ENCODE measurements at regions not wholly inside any gene's neighbourhood (a gene's known extent, or its start where the extent isn't known, plus 50 kb on each side); places are given as distances from the start of the nearest gene placed in this dataset.

DNA sequence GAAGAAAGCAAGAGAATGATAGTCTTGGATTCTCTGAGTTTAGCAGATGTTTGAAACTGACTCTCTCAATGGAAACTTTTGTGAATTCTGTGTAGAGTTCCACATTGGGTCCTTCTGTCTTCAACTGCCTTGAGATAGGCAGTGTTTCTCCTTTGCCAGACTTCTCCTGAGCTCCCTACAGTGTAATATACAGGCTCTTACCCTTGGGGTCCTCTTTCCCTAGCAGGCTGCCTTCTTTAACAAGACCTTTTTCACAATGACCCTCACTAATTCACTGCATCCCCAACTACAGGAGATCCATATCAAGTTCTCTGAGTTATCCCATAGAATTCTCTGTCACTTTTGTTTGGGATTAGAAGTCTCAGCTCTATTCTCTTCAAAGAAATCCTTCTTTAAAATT is 513.0 kb downstream of the XIRP2 start:
- H3K4me3 Mint-ChIP-seq = no peak overlapping the region
- ChIA-PET CTCF (interaction anchor here in 1 of 2 donors (0.5 kb wide), 1 partner anchor 15 kb away, joined by 3 read pairs; no protein-coding TSS in a partner anchor), POLR2A (no interaction called here)
- H3K9me3 Mint-ChIP-seq = peaks cover 5 to 12% (median 5%) of the 10 kb centered on the region in 3 donors
- no peaks in the 10 kb centered on the region for H3K4me1 ChIP-seq (ENCODE audit: control insufficient read depth in 1 of 2, extremely low read depth in 1 of 2, insufficient read depth in 2 of 2, low read length in 2 of 2)
- H3K27ac Mint-ChIP-seq = no peak overlapping the region
- H3K27me3 ChIP-seq (replicated peaks in 1 of 2; ENCODE audit: control insufficient read depth in 2 of 2, extremely low read depth in 1 of 2, insufficient read depth in 2 of 2, low read length in 1 of 2) = no peaks in the 10 kb centered on the region
- no peaks in the 10 kb centered on the region for H3K36me3 ChIP-seq (ENCODE audit: control insufficient read depth in 2 of 2, extremely low read depth in 1 of 2, insufficient read depth in 1 of 2, low read length in 1 of 2)
- ATAC-seq (replicated peaks in 1 of 4) (no peak), DNase-seq (no peak)
- H3K27ac ChIP-seq (ENCODE audit: low read length) = no peak overlapping the region
- no peaks in the 10 kb centered on the region for H3K36me3 Mint-ChIP-seq
- H3K9me3 ChIP-seq = no peaks in the 10 kb centered on the region
- H3K4me3 ChIP-seq (ENCODE audit: control insufficient read depth in 1 of 2, extremely low read depth in 1 of 2, low read length in 1 of 2) = no peak overlapping the region
- H3K27me3 Mint-ChIP-seq = no peaks in the 10 kb centered on the region
- H3K4me1 Mint-ChIP-seq = no peaks in the 10 kb centered on the region

DNA sequence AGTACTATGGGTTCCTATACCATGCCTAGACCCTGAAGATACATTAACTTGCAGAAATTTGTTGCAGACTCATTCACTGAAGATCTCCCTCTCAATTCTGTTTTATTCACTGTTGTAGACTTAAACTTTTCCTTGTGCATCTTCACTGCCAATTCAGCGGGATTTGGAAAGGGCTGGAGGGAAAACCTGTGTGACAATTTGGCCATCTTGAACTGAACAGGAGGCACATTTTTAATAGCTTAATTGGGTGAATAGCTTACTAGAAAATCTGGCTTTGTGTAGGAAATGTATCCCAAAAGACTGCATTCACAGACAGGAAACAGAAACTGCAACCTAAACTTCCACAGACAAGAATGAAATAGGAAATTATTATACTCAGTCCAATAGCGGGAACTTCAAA is 512.3 kb downstream of the XIRP2 start:
- CTCF ChIA-PET = no interaction called here

DNA sequence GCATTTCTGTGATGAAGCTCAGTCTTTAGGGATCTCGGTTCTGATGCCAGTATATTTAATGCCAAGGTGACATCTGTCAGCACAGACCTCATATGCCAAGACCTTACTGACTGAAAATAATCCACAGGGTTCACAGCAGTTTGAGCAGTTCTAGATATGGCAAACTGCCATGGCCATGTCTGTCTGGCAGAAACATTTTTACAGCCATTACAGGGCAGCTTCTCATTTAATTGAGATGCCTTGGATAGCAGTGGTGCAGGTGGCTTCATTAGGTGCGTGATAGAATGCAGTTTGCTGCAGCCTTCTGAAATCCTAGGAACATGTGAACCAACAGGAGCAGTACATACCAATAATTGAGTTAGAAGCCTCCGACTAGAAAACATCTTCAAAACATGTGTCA is 510.6 kb downstream of the XIRP2 start:
- no peak for ATAC-seq (replicated peaks in 1 of 4)
- ChIA-PET CTCF (no interaction called here), POLR2A (no interaction called here)
- H3K4me1 ChIP-seq (ENCODE audit: control insufficient read depth in 1 of 2, extremely low read depth in 1 of 2, insufficient read depth in 2 of 2, low read length in 2 of 2) = no peaks in the 10 kb centered on the region
- DNase-seq = no peak
- Mint-ChIP-seq H3K4me3 (no peak overlapping the region), H3K4me1 (no peaks in the 10 kb centered on the region), H3K9me3 (peaks cover 5 to 10% (median 5%) of the 10 kb centered on the region in 3 donors), H3K27me3 (no peaks in the 10 kb centered on the region), H3K27ac (no peak overlapping the region), H3K36me3 (no peaks in the 10 kb centered on the region)
- H3K27me3 ChIP-seq (replicated peaks in 1 of 2; ENCODE audit: control insufficient read depth in 2 of 2, extremely low read depth in 1 of 2, insufficient read depth in 2 of 2, low read length in 1 of 2) = no peaks in the 10 kb centered on the region
- 14% methylated on average over 1 of the region's 3 CpGs for WGBS (ENCODE audit: insufficient coverage)
- no peak overlapping the region for H3K4me3 ChIP-seq (ENCODE audit: control insufficient read depth in 1 of 2, extremely low read depth in 1 of 2, low read length in 1 of 2)
- H3K36me3 ChIP-seq (ENCODE audit: control insufficient read depth in 2 of 2, extremely low read depth in 1 of 2, insufficient read depth in 1 of 2, low read length in 1 of 2) = no peaks in the 10 kb centered on the region
- no peak overlapping the region for H3K27ac ChIP-seq (ENCODE audit: low read length)
- no peaks in the 10 kb centered on the region for H3K9me3 ChIP-seq

More for the DNA sequence above, 512.3 kb downstream of the XIRP2 start:
- no peaks in the 10 kb centered on the region for H3K36me3 ChIP-seq (ENCODE audit: control insufficient read depth in 2 of 2, extremely low read depth in 1 of 2, insufficient read depth in 1 of 2, low read length in 1 of 2)
- no peaks in the 10 kb centered on the region for H3K27me3 ChIP-seq (replicated peaks in 1 of 2; ENCODE audit: control insufficient read depth in 2 of 2, extremely low read depth in 1 of 2, insufficient read depth in 2 of 2, low read length in 1 of 2)
- ATAC-seq (replicated peaks in 1 of 4) = no peak
- Mint-ChIP-seq H3K27me3 (no peaks in the 10 kb centered on the region), H3K27ac (no peak overlapping the region), H3K9me3 (peaks cover 5 to 12% (median 5%) of the 10 kb centered on the region in 3 donors), H3K36me3 (no peaks in the 10 kb centered on the region), H3K4me3 (no peak overlapping the region), H3K4me1 (no peaks in the 10 kb centered on the region)
- no peak overlapping the region for H3K27ac ChIP-seq (ENCODE audit: low read length)
- H3K4me1 ChIP-seq (ENCODE audit: control insufficient read depth in 1 of 2, extremely low read depth in 1 of 2, insufficient read depth in 2 of 2, low read length in 2 of 2) = no peaks in the 10 kb centered on the region
- no peaks in the 10 kb centered on the region for H3K9me3 ChIP-seq
- no peak overlapping the region for H3K4me3 ChIP-seq (ENCODE audit: control insufficient read depth in 1 of 2, extremely low read depth in 1 of 2, low read length in 1 of 2)
- WGBS (ENCODE audit: insufficient coverage) = no CpG with 5 or more reads among the region's 2 CpGs
- DNase-seq = no peak
- POLR2A ChIA-PET = no interaction called here

DNA sequence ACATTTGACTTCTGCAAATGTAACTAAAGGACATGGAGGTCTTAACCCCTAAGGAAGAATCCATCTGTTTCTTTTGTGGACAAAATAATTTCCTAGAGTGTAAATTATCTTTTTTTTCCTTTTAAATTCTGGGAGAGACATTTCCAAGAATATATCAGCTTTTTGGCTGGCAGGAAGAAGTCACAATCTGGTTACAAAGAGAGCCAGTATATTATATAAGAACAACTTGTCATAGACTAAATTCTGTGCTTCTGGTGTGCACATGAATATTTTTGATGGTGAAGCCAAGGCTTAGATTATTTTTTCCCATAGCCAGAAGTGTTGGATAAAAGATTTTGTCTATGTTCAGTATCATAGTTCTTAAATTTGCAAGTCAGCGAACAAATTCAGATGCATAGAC is 500.6 kb downstream of the XIRP2 start:
- Histone ChIP-seq H3K4me3 (ENCODE audit: control insufficient read depth in 1 of 2, extremely low read depth in 1 of 2, low read length in 1 of 2) (no peak overlapping the region), H3K27me3 (replicated peaks in 1 of 2; ENCODE audit: control insufficient read depth in 2 of 2, extremely low read depth in 1 of 2, insufficient read depth in 2 of 2, low read length in 1 of 2) (no peaks in the 10 kb centered on the region), H3K9me3 (no peaks in the 10 kb centered on the region), H3K4me1 (ENCODE audit: control insufficient read depth in 1 of 2, extremely low read depth in 1 of 2, insufficient read depth in 2 of 2, low read length in 2 of 2) (no peaks in the 10 kb centered on the region), H3K36me3 (ENCODE audit: control insufficient read depth in 2 of 2, extremely low read depth in 1 of 2, insufficient read depth in 1 of 2, low read length in 1 of 2) (no peaks in the 10 kb centered on the region), H3K27ac (ENCODE audit: low read length) (no peak overlapping the region)
- H3K27ac Mint-ChIP-seq = no peak overlapping the region
- H3K36me3 Mint-ChIP-seq = no peaks in the 10 kb centered on the region
- DNase-seq (no peak), ATAC-seq (replicated peaks in 1 of 4) (no peak)
- H3K27me3 Mint-ChIP-seq = no peaks in the 10 kb centered on the region
- CTCF ChIA-PET = no interaction called here
- peaks cover 3 to 11% (median 6%) of the 10 kb centered on the region in 3 donors for H3K9me3 Mint-ChIP-seq
- POLR2A ChIA-PET = no interaction called here
- H3K4me1 Mint-ChIP-seq = no peaks in the 10 kb centered on the region
- no peak overlapping the region for H3K4me3 Mint-ChIP-seq
- no CpG with 5 or more reads among the region's 1 CpG for WGBS (ENCODE audit: insufficient coverage)

DNA sequence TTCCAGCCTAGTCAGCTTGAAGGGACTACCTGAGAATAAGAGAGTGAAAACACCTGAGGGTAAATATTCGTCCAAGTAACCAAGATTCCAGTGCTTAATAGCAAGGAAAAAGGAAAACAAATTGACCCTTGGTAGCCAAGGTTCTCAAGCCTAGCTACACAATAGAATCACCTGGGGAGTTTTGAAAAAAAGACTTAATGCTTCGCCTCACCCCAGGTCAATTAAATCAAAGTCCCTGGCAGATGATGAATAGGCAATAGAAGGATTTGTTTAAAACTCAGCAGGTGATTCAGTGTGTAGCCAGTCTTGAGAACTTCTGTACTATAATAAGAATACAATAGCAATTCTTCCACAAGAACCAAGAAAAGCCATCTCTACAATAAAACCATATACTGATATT is 500.2 kb downstream of the XIRP2 start:
- ATAC-seq (replicated peaks in 1 of 4) (no peak), DNase-seq (no peak)
- ChIA-PET POLR2A (no interaction called here), CTCF (no interaction called here)
- H3K27ac Mint-ChIP-seq = no peak overlapping the region
- no peaks in the 10 kb centered on the region for H3K36me3 Mint-ChIP-seq
- no CpG with 5 or more reads among the region's 2 CpGs for WGBS (ENCODE audit: insufficient coverage)
- H3K27me3 ChIP-seq (replicated peaks in 1 of 2; ENCODE audit: control insufficient read depth in 2 of 2, extremely low read depth in 1 of 2, insufficient read depth in 2 of 2, low read length in 1 of 2) = no peaks in the 10 kb centered on the region
- no peaks in the 10 kb centered on the region for H3K27me3 Mint-ChIP-seq
- H3K9me3 ChIP-seq = no peaks in the 10 kb centered on the region
- no peak overlapping the region for H3K4me3 Mint-ChIP-seq
- H3K36me3 ChIP-seq (ENCODE audit: control insufficient read depth in 2 of 2, extremely low read depth in 1 of 2, insufficient read depth in 1 of 2, low read length in 1 of 2) = no peaks in the 10 kb centered on the region
- no peak overlapping the region for H3K27ac ChIP-seq (ENCODE audit: low read length)
- no peaks in the 10 kb centered on the region for H3K4me1 Mint-ChIP-seq
- peaks cover 3 to 11% (median 6%) of the 10 kb centered on the region in 3 donors for H3K9me3 Mint-ChIP-seq
- H3K4me3 ChIP-seq (ENCODE audit: control insufficient read depth in 1 of 2, extremely low read depth in 1 of 2, low read length in 1 of 2) = no peak overlapping the region
- H3K4me1 ChIP-seq (ENCODE audit: control insufficient read depth in 1 of 2, extremely low read depth in 1 of 2, insufficient read depth in 2 of 2, low read length in 2 of 2) = no peaks in the 10 kb centered on the region

DNA sequence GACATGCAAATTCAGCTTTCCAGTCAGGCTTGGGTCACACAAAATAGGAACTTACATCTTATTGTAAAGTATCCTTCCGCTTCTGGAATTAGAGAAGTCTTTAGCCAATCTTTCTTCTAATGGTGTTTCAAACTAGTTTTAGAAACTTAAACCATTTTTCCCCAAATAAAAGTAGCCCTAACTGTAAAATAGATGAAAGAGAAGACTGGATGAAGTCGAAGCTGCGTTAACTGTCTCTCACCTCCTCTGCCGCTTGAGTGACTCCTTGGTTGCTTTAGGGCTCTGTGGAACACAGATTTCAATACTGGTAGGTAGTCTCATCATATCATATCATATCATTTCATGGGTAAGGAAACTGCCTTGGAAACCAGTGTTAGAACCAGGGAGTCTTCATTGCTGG is 498.4 kb downstream of the XIRP2 start:
- WGBS (ENCODE audit: insufficient coverage) = no CpG with 5 or more reads among the region's 4 CpGs
- H3K4me1 ChIP-seq (ENCODE audit: control insufficient read depth in 1 of 2, extremely low read depth in 1 of 2, insufficient read depth in 2 of 2, low read length in 2 of 2) = no peaks in the 10 kb centered on the region
- Mint-ChIP-seq H3K27ac (no peak overlapping the region), H3K36me3 (no peaks in the 10 kb centered on the region), H3K4me1 (no peaks in the 10 kb centered on the region), H3K9me3 (peaks cover 3 to 11% (median 6%) of the 10 kb centered on the region in 3 donors), H3K4me3 (no peak overlapping the region), H3K27me3 (no peaks in the 10 kb centered on the region)
- H3K4me3 ChIP-seq (ENCODE audit: control insufficient read depth in 1 of 2, extremely low read depth in 1 of 2, low read length in 1 of 2) = no peak overlapping the region
- no peaks in the 10 kb centered on the region for H3K27me3 ChIP-seq (replicated peaks in 1 of 2; ENCODE audit: control insufficient read depth in 2 of 2, extremely low read depth in 1 of 2, insufficient read depth in 2 of 2, low read length in 1 of 2)
- no peaks in the 10 kb centered on the region for H3K36me3 ChIP-seq (ENCODE audit: control insufficient read depth in 2 of 2, extremely low read depth in 1 of 2, insufficient read depth in 1 of 2, low read length in 1 of 2)
- no peak overlapping the region for H3K27ac ChIP-seq (ENCODE audit: low read length)
- ChIA-PET POLR2A (no interaction called here), CTCF (no interaction called here)
- ATAC-seq (replicated peaks in 1 of 4) = no peak
- no peaks in the 10 kb centered on the region for H3K9me3 ChIP-seq
- no peak for DNase-seq

DNA sequence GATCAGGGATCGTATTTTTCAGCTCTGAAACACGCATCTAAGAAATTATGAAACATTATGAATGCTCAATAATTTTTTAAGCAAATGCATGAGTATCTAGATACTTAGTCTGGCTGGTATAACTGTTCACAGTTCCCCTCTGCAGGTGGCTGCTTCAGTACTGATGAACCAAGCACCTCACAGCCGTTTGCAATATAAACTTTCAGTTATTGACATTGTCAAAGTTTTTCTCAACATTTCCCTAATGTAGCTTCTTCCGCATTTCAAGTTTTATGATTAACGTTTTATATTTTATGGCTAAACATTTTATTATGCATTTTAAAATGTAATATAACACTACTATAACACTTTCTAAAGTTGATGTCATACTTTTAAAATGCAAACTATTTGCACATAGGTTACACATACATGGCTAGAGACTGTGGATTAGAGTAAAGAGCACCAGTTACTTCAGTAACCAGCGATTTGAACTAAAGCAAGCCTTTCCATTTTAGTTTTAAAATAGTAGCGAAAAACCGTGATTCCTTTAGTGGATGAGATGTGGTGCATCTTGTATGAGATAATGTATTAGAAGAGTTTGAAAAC is 495.4 kb downstream of the XIRP2 start:
- ChIA-PET POLR2A (interaction anchor here in 1 of 2 donors (0.6 kb wide), 1 partner anchor 578 kb away, joined by 3 read pairs; no protein-coding TSS in a partner anchor), CTCF (no interaction called here)
- H3K27ac Mint-ChIP-seq = no peak overlapping the region
- Histone ChIP-seq H3K4me1 (ENCODE audit: control insufficient read depth in 1 of 2, extremely low read depth in 1 of 2, insufficient read depth in 2 of 2, low read length in 2 of 2) (no peaks in the 10 kb centered on the region), H3K36me3 (ENCODE audit: control insufficient read depth in 2 of 2, extremely low read depth in 1 of 2, insufficient read depth in 1 of 2, low read length in 1 of 2) (no peaks in the 10 kb centered on the region), H3K27ac (ENCODE audit: low read length) (no peak overlapping the region), H3K27me3 (replicated peaks in 1 of 2; ENCODE audit: control insufficient read depth in 2 of 2, extremely low read depth in 1 of 2, insufficient read depth in 2 of 2, low read length in 1 of 2) (no peaks in the 10 kb centered on the region), H3K9me3 (no peaks in the 10 kb centered on the region), H3K4me3 (ENCODE audit: control insufficient read depth in 1 of 2, extremely low read depth in 1 of 2, low read length in 1 of 2) (no peak overlapping the region)
- 60% methylated on average over 1 of the region's 8 CpGs for WGBS (ENCODE audit: insufficient coverage)
- no peaks in the 10 kb centered on the region for H3K27me3 Mint-ChIP-seq
- no peaks in the 10 kb centered on the region for H3K36me3 Mint-ChIP-seq
- DNase-seq (no peak), ATAC-seq (replicated peaks in 1 of 4) (no peak)
- peaks cover 0 to 6% (median 4%) of the 10 kb centered on the region in 3 donors for H3K9me3 Mint-ChIP-seq
- H3K4me3 Mint-ChIP-seq = no peak overlapping the region
- H3K4me1 Mint-ChIP-seq = no peaks in the 10 kb centered on the region

All from T-cell (primary cell).